Posterior vena cava (tissue), 2 donors: ENCODE measurements at regions not wholly inside any gene's neighbourhood (a gene's known extent, or its start where the extent isn't known, plus 50 kb on each side); places are given as distances from the start of the nearest gene placed in this dataset.
A peak's percentile ranks its signal among the peaks of the same experiment; 100 is the strongest.

Experiments used
- DNase-seq: peaks from one replicate; pipeline ENCODE4 v3.0.0-alpha.2; 2020; ENCODE audit warnings: low spot score
- intact Hi-C, 2 donors: fragments of 100-400 bp; cut with DNase I; formaldehyde crosslinking; loops; one replicate each; pipeline versions ENCODE4 v1.14.1 to v1.14.2; 2022 to 2023
- donor health status: DM: yes; HTN: yes; CAD: no.
- donor health status: DM: yes; HTN: yes; CAD: no.

GRCh38 chr3:148042663-148043445 is 633.7 kb downstream of the ZIC1 start:
- no peak for DNase-seq
- intact Hi-C loops: no loop called here

GRCh38 chr3:148044151-148044550 is 635.0 kb downstream of the ZIC1 start:
- DNase-seq: no peak
- intact Hi-C loops: no loop called here

- no peak for DNase-seq
- intact Hi-C loops: no loop called here
Measured at GRCh38 chr3:148054999-148055398, 642.7 kb upstream of the AGTR1 start.

- intact Hi-C loops: no loop called here
- no peak for DNase-seq
Measured at GRCh38 chr3:148062590-148062989, 635.1 kb upstream of the AGTR1 start.

GRCh38 chr3:148066802-148067201 is 630.9 kb upstream of the AGTR1 start:
- intact Hi-C loops: no loop called here
- DNase-seq: no peak

- intact Hi-C loops: no loop called here
- no peak for DNase-seq
Measured at GRCh38 chr3:148068466-148068865, 629.2 kb upstream of the AGTR1 start.

- intact Hi-C loops: no loop called here
- no peak for DNase-seq
Measured at GRCh38 chr3:148070041-148070440, 627.7 kb upstream of the AGTR1 start.

GRCh38 chr3:148073721-148074456 is 623.8 kb upstream of the AGTR1 start:
- intact Hi-C loops: no loop called here
- no peak for DNase-seq

GRCh38 chr3:148074946-148075345 is 622.8 kb upstream of the AGTR1 start:
- intact Hi-C loops: no loop called here
- no peak for DNase-seq

GRCh38 chr3:148075771-148076716 is 621.7 kb upstream of the AGTR1 start:
- DNase-seq: no peak
- intact Hi-C loops: no loop called here

GRCh38 chr3:148077318-148077923 is 620.3 kb upstream of the AGTR1 start:
- intact Hi-C loops: no loop called here
- no peak for DNase-seq

GRCh38 chr3:148077965-148078364 is 619.7 kb upstream of the AGTR1 start:
- no peak for DNase-seq
- intact Hi-C loops: no loop called here

- intact Hi-C loops: no loop called here
- DNase-seq: no peak
Measured at GRCh38 chr3:148078658-148079057, 619.0 kb upstream of the AGTR1 start.

GRCh38 chr3:148079370-148079769 is 618.3 kb upstream of the AGTR1 start:
- peak; percentile 67 for DNase-seq
- intact Hi-C loops: no loop called here

GRCh38 chr3:148081926-148082325 is 615.8 kb upstream of the AGTR1 start:
- no peak for DNase-seq
- intact Hi-C loops: loop anchor here in 1 of 2 donors (5.0 kb wide), 1 partner anchor 925 kb away; no protein-coding TSS in a partner anchor

GRCh38 chr3:148082506-148083280 is 615.0 kb upstream of the AGTR1 start:
- no peak for DNase-seq
- intact Hi-C loops: loop anchor here in 1 of 2 donors (5.0 kb wide), 1 partner anchor 925 kb away; no protein-coding TSS in a partner anchor

- intact Hi-C loops: loop anchor here in 1 of 2 donors (5.0 kb wide), 1 partner anchor 926 kb away; no protein-coding TSS in a partner anchor
- DNase-seq: no peak
Measured at GRCh38 chr3:148083526-148084182, 614.0 kb upstream of the AGTR1 start.

- intact Hi-C loops: loop anchor here in 1 of 2 donors (5.0 kb wide), 1 partner anchor 928 kb away; no protein-coding TSS in a partner anchor
- no peak for DNase-seq
Measured at GRCh38 chr3:148084931-148085330, 612.8 kb upstream of the AGTR1 start.
